SU-DHL-6 (cell line): ENCODE measurements at regions not wholly inside any gene's neighbourhood (a gene's known extent, or its start where the extent isn't known, plus 50 kb on each side); places are given as distances from the start of the nearest gene placed in this dataset.

ENCODE experiments used
- H2AFZ ChIP-seq: fragments of 200-600 bp; sonication (generic); 2 replicates; pipeline ENCODE4 v1.6.1; 2014; ENCODE audit warnings: low read depth, mild to moderate bottlenecking, moderate library complexity, mixed read lengths, antibody characterized with exemption, low read length; ENCODE audit not compliant: severe bottlenecking
- H3F3A ChIP-seq: fragments of 200-600 bp; shearing (Covaris generic); 2 replicates; pipeline ENCODE4 v1.6.0; 2016; ENCODE audit warnings: antibody characterized with exemption, mild to moderate bottlenecking; ENCODE audit not compliant: insufficient read depth
- H3K27ac ChIP-seq: fragments of 200-600 bp; sonication (generic); 2 replicates; pipeline ENCODE4 v1.5.1; 2016; ENCODE audit warnings: low read depth, mild to moderate bottlenecking, low read length, moderate library complexity, mixed read lengths
- H3K27me3 ChIP-seq: fragments of 200-600 bp; sonication (generic), shearing (Covaris generic); 2 replicates; pipeline ENCODE4 v1.6.0; 2014; ENCODE audit warnings: mild to moderate bottlenecking, low read length
- H3K36me3 ChIP-seq: fragments of 200-600 bp; sonication (generic); 2 replicates; pipeline ENCODE4 v1.6.1; 2014; ENCODE audit warnings: mild to moderate bottlenecking, low read length, mixed read lengths
- H3K4me2 ChIP-seq: fragments of 300-600, 200-600 bp; shearing (Covaris generic), sonication (generic); 2 replicates; pipeline ENCODE4 v1.6.0; 2014; ENCODE audit warnings: low read length, low read depth, mild to moderate bottlenecking; ENCODE audit not compliant: poor library complexity, severe bottlenecking
- H3K4me3 ChIP-seq: fragments of 200-600 bp; sonication (generic); 2 replicates; pipeline ENCODE4 v1.5.1; 2014; ENCODE audit warnings: antibody characterized with exemption, low read length, mild to moderate bottlenecking, mixed read lengths; ENCODE audit not compliant: insufficient read depth, poor library complexity, severe bottlenecking
- H3K79me2 ChIP-seq: fragments of 200-600 bp; sonication (generic); 2 replicates; pipeline ENCODE4 v1.6.1; 2014; ENCODE audit warnings: mild to moderate bottlenecking, low read length, moderate library complexity; ENCODE audit not compliant: insufficient read depth
- H3K9ac ChIP-seq: fragments of 200-600 bp; sonication (generic); 2 replicates; pipeline ENCODE4 v1.7.0; 2014; ENCODE audit warnings: mild to moderate bottlenecking, low read length
- H3K9me2 ChIP-seq: fragments of 200-600 bp; sonication (generic); replicated peaks from 2 replicates; pipeline ENCODE4 v1.6.1; 2014; ENCODE audit warnings: low read length; ENCODE audit not compliant: insufficient read depth
- H3K9me3 ChIP-seq: fragments of 200-600 bp; sonication (generic); 2 replicates; pipeline ENCODE4 v1.6.1; 2014; ENCODE audit warnings: low read length, mixed read lengths; ENCODE audit not compliant: insufficient read depth
- H4K20me1 ChIP-seq: fragments of 200-600 bp; sonication (generic); 2 replicates; pipeline ENCODE4 v1.6.1; 2014; ENCODE audit warnings: low read depth, mild to moderate bottlenecking, antibody characterized with exemption, low read length, moderate library complexity, mixed read lengths
- CTCF ChIP-seq: fragments of 200-600 bp; sonication (generic); IDR thresholded peaks from one replicate; pipeline ENCODE4 v1.5.1; 2017; ENCODE audit warnings: antibody characterized with exemption, mild to moderate bottlenecking, low read length, moderate library complexity; ENCODE audit not compliant: insufficient read depth, poor library complexity, severe bottlenecking
- EZH2phosphoT487 ChIP-seq: fragments of 200-600 bp; sonication (generic), shearing (Covaris generic); conservative IDR thresholded peaks from 2 replicates; pipeline ENCODE4 v1.6.1; 2018; ENCODE audit warnings: mild to moderate bottlenecking, antibody characterized with exemption, low read length, moderate library complexity, mixed read lengths

- no peaks in the 10 kb centered on the region for H3K27me3 ChIP-seq
- no peaks in the 10 kb centered on the region for H4K20me1 ChIP-seq
- no peaks in the 10 kb centered on the region for H3F3A ChIP-seq
- H3K4me2 ChIP-seq = no peak overlapping the region
- no peaks in the 10 kb centered on the region for H3K79me2 ChIP-seq
- no peaks in the 10 kb centered on the region for H3K9me3 ChIP-seq
- no peaks in the 10 kb centered on the region for H3K36me3 ChIP-seq
- no peaks in the 10 kb centered on the region for H3K9me2 ChIP-seq
- no peak overlapping the region for H3K9ac ChIP-seq
- H3K4me3 ChIP-seq = no peak overlapping the region
- no peak for TF ChIP-seq EZH2phosphoT487
- peak; percentile 94 for TF ChIP-seq CTCF
- H2AFZ ChIP-seq = no peak overlapping the region
- H3K27ac ChIP-seq = no peak overlapping the region
These were observed 1972.6 kb downstream of the TP53TG3F start for GRCh38 chr16:35431829-35432663.

- Histone ChIP-seq H3K9me3 (peaks cover 4% of the 10 kb centered on the region; the same call in 1 of the 2 replicates), H2AFZ (no peak overlapping the region), H3K4me3 (no peak overlapping the region), H3F3A (no peaks in the 10 kb centered on the region), H3K4me2 (no peak overlapping the region), H3K36me3 (no peaks in the 10 kb centered on the region), H3K27ac (no peak overlapping the region), H3K9ac (no peak overlapping the region), H3K27me3 (no peaks in the 10 kb centered on the region), H4K20me1 (no peaks in the 10 kb centered on the region), H3K9me2 (no peaks in the 10 kb centered on the region), H3K79me2 (no peaks in the 10 kb centered on the region)
- TF ChIP-seq EZH2phosphoT487 (no peak), CTCF (no peak)
These were observed 1981.5 kb downstream of the TP53TG3F start for GRCh38 chr16:35440875-35441274.

GRCh38 chr16:35447010-35447558 is 1987.7 kb downstream of the TP53TG3F start:
- Histone ChIP-seq H3K27ac (no peak overlapping the region), H3K4me2 (no peak overlapping the region), H3K79me2 (no peaks in the 10 kb centered on the region), H3F3A (no peaks in the 10 kb centered on the region), H3K27me3 (no peaks in the 10 kb centered on the region), H4K20me1 (no peaks in the 10 kb centered on the region), H3K9ac (no peak overlapping the region), H3K36me3 (no peaks in the 10 kb centered on the region), H3K9me3 (peaks cover 37% of the 10 kb centered on the region; the same call in 1 of the 2 replicates), H3K4me3 (no peak overlapping the region), H3K9me2 (no peaks in the 10 kb centered on the region), H2AFZ (no peak overlapping the region)
- no peak for TF ChIP-seq EZH2phosphoT487
- no peak for TF ChIP-seq CTCF
